SK-N-DZ (cell line): ENCODE measurements at regions not wholly inside any gene's neighbourhood (a gene's known extent, or its start where the extent isn't known, plus 50 kb on each side); places are given as distances from the start of the nearest gene placed in this dataset.

ENCODE experiments used
- DNase-seq: peaks from one replicate; pipeline ENCODE4 v3.0.0-alpha.2; 2015; ENCODE audit warnings: low spot score

GRCh38 chr10:29925771-29926692 lies 133.4 kb downstream of the JCAD start:
- no peak for DNase-seq

- no peak for DNase-seq
These were observed 134.9 kb downstream of the JCAD start for GRCh38 chr10:29924436-29924835.

- no peak for DNase-seq
These were observed 135.9 kb downstream of the JCAD start for GRCh38 chr10:29923416-29923965.

GRCh38 chr10:29922892-29923291 lies 136.5 kb downstream of the JCAD start:
- no peak for DNase-seq

GRCh38 chr10:29922226-29922625 lies 137.2 kb downstream of the JCAD start:
- DNase-seq, result no peak

- no peak for DNase-seq
These were observed 138.3 kb downstream of the JCAD start for GRCh38 chr10:29921071-29921446.

- no peak for DNase-seq
These were observed 138.8 kb downstream of the JCAD start for GRCh38 chr10:29920408-29921070.

- no peak for DNase-seq
These were observed 140.6 kb downstream of the JCAD start for GRCh38 chr10:29918623-29919400.

- no peak for DNase-seq
These were observed 142.1 kb downstream of the JCAD start for GRCh38 chr10:29917311-29917710.

- DNase-seq, result no peak
These were observed 142.7 kb downstream of the JCAD start for GRCh38 chr10:29916669-29917068.

GRCh38 chr10:29914986-29915785 lies 144.2 kb downstream of the JCAD start:
- DNase-seq, result no peak

GRCh38 chr10:29908962-29909361 lies 150.4 kb downstream of the JCAD start:
- no peak for DNase-seq

GRCh38 chr10:29900865-29901264 lies 158.5 kb downstream of the JCAD start:
- DNase-seq, result no peak

- DNase-seq, result no peak
These were observed 161.2 kb downstream of the JCAD start for GRCh38 chr10:29897999-29898716.

GRCh38 chr10:29897430-29897829 lies 162.0 kb downstream of the JCAD start:
- no peak for DNase-seq

GRCh38 chr10:29896053-29896452 lies 163.3 kb downstream of the JCAD start:
- DNase-seq, result no peak

- DNase-seq, result no peak
These were observed 163.9 kb downstream of the JCAD start for GRCh38 chr10:29895456-29895855.

- no peak for DNase-seq
These were observed 171.1 kb downstream of the JCAD start for GRCh38 chr10:29888321-29888720.

GRCh38 chr10:29886299-29886698 lies 173.1 kb downstream of the JCAD start:
- no peak for DNase-seq

- no peak for DNase-seq
These were observed 176.2 kb downstream of the JCAD start for GRCh38 chr10:29883231-29883630.
